ENCODE measurements at regions not wholly inside any gene's neighbourhood (a gene's known extent, or its start where the extent isn't known, plus 50 kb on each side); places are given as distances from the start of the nearest gene placed in this dataset.

- no peak for TF ChIP-seq CTCF (IDR thresholded peaks at IDR 0.05)
- no peak for TF ChIP-seq EZH2 (IDR thresholded peaks at IDR 0.05)
- TF ChIP-seq EZH2phosphoT487 (IDR thresholded peaks at IDR 0.05): no peak
Observed at GRCh38 chr17:62892870-62893338, 73.1 kb upstream of the TANC2 start.

All from neural progenitor cell (in vitro differentiated cells).